OCI-LY7 (cell line): ENCODE measurements at regions not wholly inside any gene's neighbourhood (a gene's known extent, or its start where the extent isn't known, plus 50 kb on each side); places are given as distances from the start of the nearest gene placed in this dataset.

ENCODE experiments used
- BruUV-seq: library from RNA; stranded (reverse); fragments of 400-500 nt; replicated peaks from 2 replicates; lab custom pipeline; 2021; lab: Mats Ljungman, UMichigan
- CTCF ChIA-PET: fragments of 300-600 bp; sonication (Branson Sonifier 250); formaldehyde crosslinking; loops from one replicate; lab custom pipeline; 2022; ENCODE audit warnings: antibody characterized with exemption; ENCODE audit not compliant: unreplicated experiment; lab: Charles Lee
- POLR2A ChIA-PET: fragments of 300-600 bp; sonication (Branson Sonifier 250); formaldehyde crosslinking; loops from one replicate; lab custom pipeline; 2022; ENCODE audit warnings: antibody characterized with exemption; lab: Charles Lee
- DNase-seq: peaks from one replicate; pipeline ENCODE4 v3.0.0-alpha.2; 2015; ENCODE audit warnings: low spot score
- H2AFZ ChIP-seq: fragments of 200-600 bp; sonication (generic), shearing (Covaris generic); 2 replicates; pipeline ENCODE4 v1.6.1; 2014; ENCODE audit warnings: mild to moderate bottlenecking, antibody characterized with exemption, low read length, moderate library complexity
- H3K27ac ChIP-seq: fragments of 200-600 bp; sonication (generic); 2 replicates; pipeline ENCODE4 v1.5.1; 2014; ENCODE audit warnings: mixed run types, low read depth, mild to moderate bottlenecking, moderate library complexity, low read length, inconsistent platforms; ENCODE audit not compliant: poor library complexity, severe bottlenecking
- H3K36me3 ChIP-seq: fragments of 200-600 bp; sonication (generic); 2 replicates; pipeline ENCODE4 v1.6.1; 2014; ENCODE audit warnings: mild to moderate bottlenecking, antibody characterized with exemption, low read length, moderate library complexity, mixed read lengths; ENCODE audit not compliant: insufficient read depth
- H3K4me1 ChIP-seq: fragments of 200-600 bp; sonication (generic); 2 replicates; pipeline ENCODE4 v1.5.1; 2014; ENCODE audit warnings: mild to moderate bottlenecking, low read length; ENCODE audit not compliant: insufficient read depth, poor library complexity, severe bottlenecking
- H3K4me2 ChIP-seq: fragments of 200-600 bp; sonication (generic); 2 replicates; pipeline ENCODE4 v1.6.1; 2014; ENCODE audit warnings: mild to moderate bottlenecking, low read length
- H3K4me3 ChIP-seq: fragments of 200-600 bp; sonication (generic); 2 replicates; pipeline ENCODE4 v1.5.1; 2014; ENCODE audit warnings: mild to moderate bottlenecking, low read depth, low read length; ENCODE audit not compliant: poor library complexity, severe bottlenecking
- H3K79me2 ChIP-seq: fragments of 200-600 bp; sonication (generic); 2 replicates; pipeline ENCODE4 v1.6.1; 2016; ENCODE audit warnings: low read depth, mild to moderate bottlenecking, low read length, moderate library complexity, mixed read lengths; ENCODE audit not compliant: insufficient read depth
- H3K9me2 ChIP-seq: fragments of 200-600 bp; sonication (generic); 2 replicates; pipeline ENCODE4 v1.6.1; 2016; ENCODE audit warnings: mild to moderate bottlenecking, low read length, mixed read lengths; ENCODE audit not compliant: insufficient read depth
- H3K9me3 ChIP-seq: fragments of 200-600 bp; sonication (generic); 2 replicates; pipeline ENCODE4 v1.6.1; 2014; ENCODE audit warnings: mild to moderate bottlenecking, mixed run types, low read length, mixed read lengths
- H4K20me1 ChIP-seq: fragments of 200-600 bp; sonication (generic); 2 replicates; pipeline ENCODE4 v1.6.1; 2014; ENCODE audit warnings: mild to moderate bottlenecking, antibody characterized with exemption, low read length, moderate library complexity, mixed read lengths; ENCODE audit not compliant: insufficient read depth
- CTCF ChIP-seq: fragments of 200-600 bp; sonication (generic); conservative IDR thresholded peaks from 2 replicates; pipeline ENCODE4 v1.5.1; 2014; ENCODE audit warnings: mild to moderate bottlenecking, antibody characterized with exemption, low read length, moderate library complexity, mixed read lengths
- EZH2phosphoT487 ChIP-seq: fragments of 200-600 bp; sonication (generic); IDR thresholded peaks from 2 replicates; pipeline ENCODE4 v1.6.1; 2018; ENCODE audit warnings: low read depth, borderline replicate concordance, mild to moderate bottlenecking, mixed run types, antibody characterized with exemption, low read length, moderate library complexity, mixed read lengths
- intact Hi-C: fragments of 100-400 bp; cut with micrococcal nuclease; formaldehyde crosslinking; loops from one replicate; pipeline ENCODE4 v1.10.0; 2022; ENCODE audit not compliant: unreplicated experiment

DNA sequence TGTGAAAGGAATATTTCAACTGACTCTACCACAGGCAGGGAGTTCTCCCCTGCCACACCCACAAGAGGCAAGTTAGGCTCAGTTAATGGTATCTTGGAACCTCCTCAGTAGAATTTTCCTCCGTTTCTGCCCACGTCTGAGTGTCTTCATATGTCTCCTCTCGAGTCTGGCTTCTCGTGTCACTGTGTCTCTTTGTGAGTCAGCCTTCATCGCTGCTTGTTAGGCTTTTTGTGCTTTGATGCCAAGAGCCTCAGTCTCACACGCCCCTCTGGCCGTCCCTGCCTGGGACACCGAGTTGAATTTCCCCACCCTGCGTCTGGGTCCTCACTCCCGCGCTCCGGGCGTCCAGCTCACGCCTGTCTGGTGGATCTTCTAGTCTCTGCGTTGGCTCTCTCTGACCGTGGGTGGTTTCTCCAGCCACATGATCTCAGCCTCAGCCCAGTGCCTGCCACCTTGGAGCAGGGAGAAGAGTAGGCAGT, 125.7 kb upstream of the GADD45A start:
- Histone ChIP-seq H3K27ac (no peak overlapping the region), H3K4me3 (no peak overlapping the region), H2AFZ (no peak overlapping the region), H3K9me3 (no peaks in the 10 kb centered on the region), H4K20me1 (no peaks in the 10 kb centered on the region), H3K4me1 (peaks cover 4% of the 10 kb centered on the region), H3K36me3 (no peaks in the 10 kb centered on the region), H3K9me2 (no peaks in the 10 kb centered on the region), H3K79me2 (no peaks in the 10 kb centered on the region), H3K4me2 (no peak overlapping the region)
- TF ChIP-seq CTCF (no peak), EZH2phosphoT487 (no peak)
- DNase-seq, result no peak
- no TSS peak for BruUV-seq
- CTCF ChIA-PET, result interaction anchor here (3.4 kb wide), 1 partner anchor 201 kb away, joined by 10 read pairs; no protein-coding TSS in a partner anchor
- intact Hi-C loops, result no loop called here
- POLR2A ChIA-PET, result interaction anchor here (0.7 to 1.3 kb wide), 2 partner anchors 13 to 126 kb away, joined by 3 to 4 read pairs; partner anchors contain the start of gene GADD45A

DNA sequence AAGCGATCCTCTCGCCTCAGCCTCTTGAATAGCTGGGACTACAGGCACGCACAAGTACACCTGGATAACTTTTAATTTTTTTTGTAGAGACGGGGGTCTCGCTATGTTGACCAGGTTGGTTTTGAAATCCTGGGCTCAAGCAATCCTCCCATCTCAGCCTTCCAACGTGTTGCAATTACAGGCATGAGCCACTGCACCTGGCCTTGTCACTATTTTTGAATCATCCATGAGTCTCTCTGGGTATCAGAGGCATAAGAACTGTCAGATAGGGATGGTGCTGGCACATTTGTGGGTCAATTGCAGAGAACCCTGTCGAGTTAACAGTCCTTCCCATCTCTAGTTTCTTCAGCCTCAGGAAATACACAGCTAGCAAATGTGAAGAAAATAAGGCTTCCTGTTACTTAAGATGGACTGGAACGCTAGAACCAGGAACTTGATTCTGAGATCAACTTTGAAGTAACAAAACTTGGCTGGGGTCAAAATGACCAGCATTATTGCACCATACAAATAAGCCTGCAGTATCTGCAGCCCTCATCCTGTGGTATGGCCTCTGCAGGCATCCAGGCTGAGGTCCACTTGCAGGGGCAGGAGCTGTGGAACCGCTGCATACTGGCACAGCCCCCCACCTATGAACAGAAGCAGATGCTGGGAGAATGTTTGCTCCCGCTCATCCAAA, 124.3 kb upstream of the GADD45A start:
- BruUV-seq, result no TSS peak
- Histone ChIP-seq H3K79me2 (no peaks in the 10 kb centered on the region), H3K4me3 (no peak overlapping the region), H4K20me1 (no peaks in the 10 kb centered on the region), H3K36me3 (no peaks in the 10 kb centered on the region), H3K9me2 (no peaks in the 10 kb centered on the region), H3K27ac (no peak overlapping the region), H3K4me2 (no peak overlapping the region), H3K9me3 (no peaks in the 10 kb centered on the region), H2AFZ (no peak overlapping the region), H3K4me1 (peaks cover 4% of the 10 kb centered on the region)
- no peak for DNase-seq
- ChIA-PET CTCF (interaction anchor here (2.5 kb wide), 1 partner anchor 200 kb away, joined by 25 read pairs; no protein-coding TSS in a partner anchor), POLR2A (interaction anchor here (1.0 to 2.7 kb wide), 5 partner anchors 11 to 199 kb away, joined by 3 to 14 read pairs (median 5); partner anchors contain the start of gene GADD45A)
- no peak for TF ChIP-seq EZH2phosphoT487
- no peak for TF ChIP-seq CTCF
- intact Hi-C loops, result loop anchor here (1.0 kb wide), 2 partner anchors 126 to 200 kb away; no protein-coding TSS in a partner anchor
